Tibial nerve (tissue), 4 donors: ENCODE measurements at regions not wholly inside any gene's neighbourhood (a gene's known extent, or its start where the extent isn't known, plus 50 kb on each side); places are given as distances from the start of the nearest gene placed in this dataset.

ENCODE experiments used
- DNase-seq, 2 donors: peaks; one replicate each; pipeline ENCODE4 v3.0.0-alpha.2; 2019; ENCODE audit warnings: low spot score in 2 of 2
- H3K27ac ChIP-seq, 4 donors: fragments of 200-600 bp; sonication (generic) in 3 of 4; one replicate each; pipeline ENCODE4 v1.5.1; 2017 to 2019; ENCODE audit warnings: mild to moderate bottlenecking in 1 of 4
- H3K27me3 ChIP-seq, 2 donors: fragments of 200-600 bp; sonication (generic) in 1 of 2; one replicate each; pipeline versions ENCODE4 v1.5.1 to v1.6.0; 2017 to 2019
- H3K36me3 ChIP-seq, 3 donors: fragments of 200-600 bp; sonication (generic); one replicate each; pipeline ENCODE4 v1.5.1; 2018 to 2019
- H3K4me1 ChIP-seq, 4 donors: fragments of 200-600 bp; sonication (generic) in 3 of 4; one replicate each; pipeline ENCODE4 v1.5.1; 2017 to 2019
- H3K4me3 ChIP-seq, 4 donors: fragments of 200-600 bp; sonication (generic) in 3 of 4; one replicate each; pipeline ENCODE4 v1.5.1; 2017 to 2019; ENCODE audit warnings: mild to moderate bottlenecking in 1 of 4, moderate library complexity in 1 of 4
- H3K9me3 ChIP-seq, 4 donors: fragments of 200-600 bp; sonication (generic) in 3 of 4; one replicate each; pipeline ENCODE4 v1.5.1; 2017 to 2019
- EP300 ChIP-seq, 2 donors: sonication (generic); formaldehyde crosslinking; IDR thresholded peaks; one replicate each; pipeline ENCODE4 v1.6.1; 2017; ENCODE audit warnings: antibody characterized with exemption in 2 of 2, mild to moderate bottlenecking in 1 of 2
- POLR2A ChIP-seq, 2 donors: fragments of 450-650 bp; IDR thresholded peaks; one replicate each; pipeline ENCODE4 v1.6.1; 2017; ENCODE audit warnings: antibody characterized with exemption in 2 of 2, mild to moderate bottlenecking in 2 of 2, moderate library complexity in 2 of 2
- WGBS, 2 donors: methylation state at CpG; one replicate each; pipeline ENCODE4 v1.1.5; 2018; 5-methylcytosine and 5-hydroxymethylcytosine counted together
- TF ChIP-seq, protein P1 (sequence below), 5 experiments: fragments of 200-600 bp in 3 of 5; fragments of 450-650 bp in 2 of 5; sonication (generic) in 3 of 5; IDR thresholded peaks; one replicate each; pipeline ENCODE4 v1.5.1; 2016 to 2019; ENCODE audit warnings: antibody characterized with exemption in 5 of 5, mild to moderate bottlenecking in 3 of 5, moderate library complexity in 2 of 5

DNA sequence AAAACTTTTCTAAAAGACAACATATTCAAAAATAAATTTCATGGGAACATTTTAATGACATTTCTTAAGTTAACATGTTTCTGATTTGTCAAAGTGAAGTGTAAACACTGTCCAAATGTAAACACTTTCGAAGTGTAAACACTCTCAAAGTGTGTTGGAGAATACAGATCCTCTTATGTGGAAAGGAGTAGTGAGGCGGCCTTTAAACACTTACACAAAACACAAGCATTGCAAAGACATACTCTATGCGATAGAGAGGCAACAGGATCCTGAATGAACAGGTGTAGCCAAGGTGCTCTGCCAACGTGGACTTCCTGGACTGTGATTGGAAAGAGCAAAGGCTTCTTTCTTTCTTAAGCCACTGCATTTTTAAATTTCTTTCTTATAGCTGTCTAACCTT lies 62.7 kb upstream of the PGM2 start:
- WGBS, 2 donors: 85 to 91% methylated on average over 4 of the region's 4 CpGs

DNA sequence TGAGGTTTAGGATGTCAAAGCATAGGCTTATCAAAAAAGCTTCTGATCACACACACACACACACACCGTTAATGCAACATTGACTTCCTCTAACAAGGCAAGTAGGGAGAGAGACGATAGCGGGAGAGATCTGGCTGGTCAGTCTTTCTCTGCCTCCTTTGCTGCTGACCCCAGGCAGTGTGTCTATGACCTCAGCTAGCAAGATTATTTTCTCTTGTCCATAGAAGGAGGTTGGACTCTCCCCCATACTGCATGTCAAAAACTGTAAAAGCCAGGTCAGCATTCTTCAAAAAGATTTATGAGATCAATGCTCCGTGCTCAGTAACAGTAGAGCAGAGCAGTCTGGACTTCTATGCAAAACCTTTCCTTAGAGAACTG lies 63.5 kb upstream of the PGM2 start:
- 30 to 33% methylated on average over 4 of the region's 4 CpGs for WGBS, 2 donors
- no peaks in the 10 kb centered on the region for H3K27me3 ChIP-seq
- no peaks in the 10 kb centered on the region for H3K36me3 ChIP-seq
- no peak overlapping the region for H3K27ac ChIP-seq
- no peak for TF ChIP-seq POLR2A (IDR thresholded peaks at IDR 0.05)
- TF ChIP-seq EP300 (IDR thresholded peaks at IDR 0.05): no peak
- TF ChIP-seq, protein P1, sequence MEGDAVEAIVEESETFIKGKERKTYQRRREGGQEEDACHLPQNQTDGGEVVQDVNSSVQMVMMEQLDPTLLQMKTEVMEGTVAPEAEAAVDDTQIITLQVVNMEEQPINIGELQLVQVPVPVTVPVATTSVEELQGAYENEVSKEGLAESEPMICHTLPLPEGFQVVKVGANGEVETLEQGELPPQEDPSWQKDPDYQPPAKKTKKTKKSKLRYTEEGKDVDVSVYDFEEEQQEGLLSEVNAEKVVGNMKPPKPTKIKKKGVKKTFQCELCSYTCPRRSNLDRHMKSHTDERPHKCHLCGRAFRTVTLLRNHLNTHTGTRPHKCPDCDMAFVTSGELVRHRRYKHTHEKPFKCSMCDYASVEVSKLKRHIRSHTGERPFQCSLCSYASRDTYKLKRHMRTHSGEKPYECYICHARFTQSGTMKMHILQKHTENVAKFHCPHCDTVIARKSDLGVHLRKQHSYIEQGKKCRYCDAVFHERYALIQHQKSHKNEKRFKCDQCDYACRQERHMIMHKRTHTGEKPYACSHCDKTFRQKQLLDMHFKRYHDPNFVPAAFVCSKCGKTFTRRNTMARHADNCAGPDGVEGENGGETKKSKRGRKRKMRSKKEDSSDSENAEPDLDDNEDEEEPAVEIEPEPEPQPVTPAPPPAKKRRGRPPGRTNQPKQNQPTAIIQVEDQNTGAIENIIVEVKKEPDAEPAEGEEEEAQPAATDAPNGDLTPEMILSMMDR (IDR thresholded peaks at IDR 0.05): no peak
- no peak for DNase-seq
- H3K4me3 ChIP-seq: no peak overlapping the region
- no peaks in the 10 kb centered on the region for H3K9me3 ChIP-seq
- H3K4me1 ChIP-seq: peaks cover 0 to 8% (median 0%) of the 10 kb centered on the region in 4 donors

More for the DNA sequence above, 62.7 kb upstream of the PGM2 start:
- Histone ChIP-seq H3K9me3 (no peaks in the 10 kb centered on the region), H3K27me3 (no peaks in the 10 kb centered on the region), H3K4me3 (no peak overlapping the region), H3K36me3 (no peaks in the 10 kb centered on the region), H3K4me1 (peaks cover 0 to under 1% (median 0%) of the 10 kb centered on the region in 4 donors), H3K27ac (no peak overlapping the region)
- no peak for DNase-seq
- TF ChIP-seq POLR2A (IDR thresholded peaks at IDR 0.05): no peak

DNA sequence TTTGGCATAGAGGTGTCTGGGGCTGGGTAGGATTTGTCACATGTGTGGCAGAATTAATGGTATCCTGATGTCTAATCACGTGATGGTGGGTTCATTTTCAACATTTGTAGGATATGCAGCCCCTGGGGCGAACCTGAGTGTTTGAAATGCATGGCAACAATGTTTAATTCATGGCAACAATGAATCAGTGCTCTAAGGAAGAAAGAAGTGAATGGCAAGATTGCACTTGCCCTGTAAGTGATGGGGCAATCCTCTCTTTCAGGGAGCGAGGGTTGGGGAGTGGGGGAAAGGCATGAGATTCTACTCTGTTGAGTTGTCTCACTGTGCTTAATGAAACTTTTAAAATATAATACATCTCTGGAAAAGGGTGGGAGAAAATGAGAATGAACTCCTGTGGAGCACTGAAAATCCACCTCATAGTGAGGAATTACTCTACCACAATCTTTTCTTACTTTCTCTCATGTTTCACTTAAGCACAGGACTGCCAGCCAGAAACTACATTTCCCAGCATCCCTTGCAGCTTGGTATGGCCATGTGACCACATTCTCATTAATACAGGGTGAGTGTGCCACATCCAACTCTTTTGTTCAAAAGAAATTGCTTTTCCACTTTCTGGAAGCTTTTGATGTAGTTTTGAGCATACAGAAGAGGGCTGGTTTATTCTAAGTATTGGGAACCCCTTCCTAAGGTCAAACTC lies 64.0 kb upstream of the PGM2 start:
- Histone ChIP-seq H3K27ac (no peak overlapping the region), H3K36me3 (no peaks in the 10 kb centered on the region), H3K4me3 (no peak overlapping the region), H3K27me3 (no peaks in the 10 kb centered on the region), H3K9me3 (no peaks in the 10 kb centered on the region), H3K4me1 (peaks cover 0 to 8% (median 0%) of the 10 kb centered on the region in 4 donors)
- no peak for DNase-seq
- WGBS, 2 donors: 74 to 81% methylated on average over 3 of the region's 3 CpGs
- TF ChIP-seq, protein P1 (IDR thresholded peaks at IDR 0.05): no peak
- TF ChIP-seq POLR2A (IDR thresholded peaks at IDR 0.05) (no peak), EP300 (IDR thresholded peaks at IDR 0.05) (no peak)

DNA sequence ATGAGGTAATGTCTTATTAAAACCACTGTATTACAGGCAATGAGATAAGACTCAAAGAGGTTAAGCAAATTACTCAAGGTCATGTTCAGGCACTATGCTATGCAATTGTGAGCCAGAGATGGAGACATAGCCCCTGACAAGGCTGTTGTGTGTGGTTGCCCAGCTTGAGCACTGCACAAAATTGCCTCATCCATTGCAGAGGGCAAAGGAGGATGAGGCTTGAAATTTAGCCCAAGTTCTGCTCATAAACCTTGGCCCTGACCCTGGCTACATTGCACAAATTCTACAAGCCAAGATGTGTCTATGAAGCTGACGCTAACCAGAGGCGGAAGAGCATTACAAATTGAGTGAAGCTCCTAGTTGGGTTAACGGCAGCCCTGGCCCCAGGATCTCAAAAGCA lies 65.6 kb upstream of the PGM2 start:
- TF ChIP-seq POLR2A (IDR thresholded peaks at IDR 0.05) (no peak), EP300 (IDR thresholded peaks at IDR 0.05) (no peak)
- TF ChIP-seq, protein P1 (IDR thresholded peaks at IDR 0.05): no peak
- H3K9me3 ChIP-seq: no peaks in the 10 kb centered on the region
- WGBS, 2 donors: 82 to 88% methylated on average over 3 of the region's 3 CpGs
- H3K4me3 ChIP-seq: no peak overlapping the region
- H3K27me3 ChIP-seq: no peaks in the 10 kb centered on the region
- peaks cover 0 to 8% (median 0%) of the 10 kb centered on the region in 4 donors for H3K4me1 ChIP-seq
- no peak for DNase-seq
- no peaks in the 10 kb centered on the region for H3K36me3 ChIP-seq
- no peak overlapping the region for H3K27ac ChIP-seq

DNA sequence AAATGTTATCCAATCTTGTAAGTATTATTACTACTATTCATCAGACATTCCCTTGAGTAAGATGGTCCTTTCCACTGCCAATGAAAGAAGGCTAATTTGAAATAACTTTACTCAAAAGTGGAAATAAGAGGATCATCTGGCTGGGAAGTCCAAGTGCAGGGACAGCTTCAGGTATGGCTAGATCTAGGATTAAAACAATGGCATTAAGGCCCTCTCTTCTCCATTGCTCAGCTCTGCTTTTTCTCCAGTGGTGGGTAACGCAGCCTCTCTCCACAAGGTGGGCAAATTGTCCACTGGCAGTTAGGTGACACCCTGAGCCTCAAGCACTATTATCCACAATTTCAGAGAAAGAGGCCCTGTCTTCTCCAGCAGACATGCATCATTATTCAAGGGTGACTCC lies 66.7 kb upstream of the PGM2 start:
- Histone ChIP-seq H3K36me3 (no peaks in the 10 kb centered on the region), H3K4me3 (no peak overlapping the region), H3K9me3 (no peaks in the 10 kb centered on the region), H3K4me1 (peaks cover 0 to 8% (median 0%) of the 10 kb centered on the region in 4 donors), H3K27ac (no peak overlapping the region), H3K27me3 (no peaks in the 10 kb centered on the region)
- 45% methylated on average over 1 of the region's 1 CpG for WGBS, 2 donors
- TF ChIP-seq, protein P1 (IDR thresholded peaks at IDR 0.05): no peak
- TF ChIP-seq EP300 (IDR thresholded peaks at IDR 0.05) (no peak), POLR2A (IDR thresholded peaks at IDR 0.05) (no peak)
- DNase-seq: no peak
